ENCODE measurements at regions not wholly inside any gene's neighbourhood (a gene's known extent, or its start where the extent isn't known, plus 50 kb on each side); places are given as distances from the start of the nearest gene placed in this dataset.

DNA sequence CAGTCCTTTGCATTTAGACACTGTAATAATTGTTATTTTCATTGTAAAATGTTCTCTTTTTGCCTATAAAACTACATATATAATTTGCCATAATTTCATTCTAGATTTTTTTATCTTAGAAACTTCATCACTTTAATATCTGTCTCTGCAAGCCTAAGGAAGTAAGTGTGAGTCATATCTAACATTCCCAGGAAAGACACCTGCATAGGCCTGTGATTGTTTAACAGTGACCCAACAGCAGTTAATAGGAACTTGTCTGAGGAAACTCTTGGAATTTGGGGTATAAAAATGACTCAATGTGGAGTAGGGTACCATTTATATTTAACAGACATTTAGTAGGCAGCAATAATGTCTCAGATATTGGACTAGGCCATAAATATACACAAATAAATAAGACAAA lies 229.2 kb upstream of the FAM174A start:
- POLR2A ChIA-PET: no interaction called here
- TF ChIP-seq, protein P1, sequence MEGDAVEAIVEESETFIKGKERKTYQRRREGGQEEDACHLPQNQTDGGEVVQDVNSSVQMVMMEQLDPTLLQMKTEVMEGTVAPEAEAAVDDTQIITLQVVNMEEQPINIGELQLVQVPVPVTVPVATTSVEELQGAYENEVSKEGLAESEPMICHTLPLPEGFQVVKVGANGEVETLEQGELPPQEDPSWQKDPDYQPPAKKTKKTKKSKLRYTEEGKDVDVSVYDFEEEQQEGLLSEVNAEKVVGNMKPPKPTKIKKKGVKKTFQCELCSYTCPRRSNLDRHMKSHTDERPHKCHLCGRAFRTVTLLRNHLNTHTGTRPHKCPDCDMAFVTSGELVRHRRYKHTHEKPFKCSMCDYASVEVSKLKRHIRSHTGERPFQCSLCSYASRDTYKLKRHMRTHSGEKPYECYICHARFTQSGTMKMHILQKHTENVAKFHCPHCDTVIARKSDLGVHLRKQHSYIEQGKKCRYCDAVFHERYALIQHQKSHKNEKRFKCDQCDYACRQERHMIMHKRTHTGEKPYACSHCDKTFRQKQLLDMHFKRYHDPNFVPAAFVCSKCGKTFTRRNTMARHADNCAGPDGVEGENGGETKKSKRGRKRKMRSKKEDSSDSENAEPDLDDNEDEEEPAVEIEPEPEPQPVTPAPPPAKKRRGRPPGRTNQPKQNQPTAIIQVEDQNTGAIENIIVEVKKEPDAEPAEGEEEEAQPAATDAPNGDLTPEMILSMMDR (conservative IDR thresholded peaks at IDR 0.05; ENCODE audit: low read length): no peak
- TF ChIP-seq EZH2phosphoT487 (IDR thresholded peaks at IDR 0.05; ENCODE audit: borderline replicate concordance, low read depth, low read length): no peak
- Histone ChIP-seq H3K9me3 (ENCODE audit: low read length) (no peaks in the 10 kb centered on the region), H3K36me3 (ENCODE audit: insufficient read depth, low read length) (no peaks in the 10 kb centered on the region), H4K20me1 (ENCODE audit: insufficient read depth, low read length) (no peaks in the 10 kb centered on the region), H3K4me3 (ENCODE audit: low read depth, low read length, poor library complexity, severe bottlenecking) (no peak overlapping the region), H3K4me1 (ENCODE audit: insufficient read depth, low read length, poor library complexity, severe bottlenecking) (no peaks in the 10 kb centered on the region), H3K4me2 (ENCODE audit: low read length) (no peak overlapping the region), H2AFZ (ENCODE audit: low read length) (no peak overlapping the region), H3K9me2 (ENCODE audit: insufficient read depth, low read length) (no peaks in the 10 kb centered on the region), H3K27ac (ENCODE audit: low read depth, low read length, poor library complexity, severe bottlenecking) (no peak overlapping the region), H3K79me2 (ENCODE audit: insufficient read depth, low read depth, low read length) (no peaks in the 10 kb centered on the region)
- CTCF ChIA-PET (ENCODE audit: unreplicated experiment): no interaction called here
- DNase-seq (ENCODE audit: low spot score): no peak
- intact Hi-C loops (cut with micrococcal nuclease; ENCODE audit: unreplicated experiment): no loop called here
- no TSS peak for BruUV-seq (replicated peaks)

GRCh38 chr5:100303216-100303615 lies 232.0 kb upstream of the FAM174A start:
- ChIA-PET POLR2A (interaction anchor here (0.7 kb wide), 1 partner anchor 1339 kb away, joined by 3 read pairs; no protein-coding TSS in a partner anchor), CTCF (ENCODE audit: unreplicated experiment) (no interaction called here)
- Histone ChIP-seq H3K4me3 (ENCODE audit: low read depth, low read length, poor library complexity, severe bottlenecking) (no peak overlapping the region), H3K27ac (ENCODE audit: low read depth, low read length, poor library complexity, severe bottlenecking) (no peak overlapping the region), H3K9me2 (ENCODE audit: insufficient read depth, low read length) (no peaks in the 10 kb centered on the region), H3K4me2 (ENCODE audit: low read length) (no peak overlapping the region), H4K20me1 (ENCODE audit: insufficient read depth, low read length) (no peaks in the 10 kb centered on the region), H3K9me3 (ENCODE audit: low read length) (no peaks in the 10 kb centered on the region), H3K36me3 (ENCODE audit: insufficient read depth, low read length) (no peaks in the 10 kb centered on the region), H3K79me2 (ENCODE audit: insufficient read depth, low read depth, low read length) (no peaks in the 10 kb centered on the region), H2AFZ (ENCODE audit: low read length) (no peak overlapping the region), H3K4me1 (ENCODE audit: insufficient read depth, low read length, poor library complexity, severe bottlenecking) (no peaks in the 10 kb centered on the region)
- DNase-seq (ENCODE audit: low spot score): no peak
- BruUV-seq (replicated peaks): no TSS peak
- no peak for TF ChIP-seq EZH2phosphoT487 (IDR thresholded peaks at IDR 0.05; ENCODE audit: borderline replicate concordance, low read depth, low read length)
- TF ChIP-seq, protein P1 (conservative IDR thresholded peaks at IDR 0.05; ENCODE audit: low read length): no peak
- intact Hi-C loops (cut with micrococcal nuclease; ENCODE audit: unreplicated experiment): no loop called here

- POLR2A ChIA-PET: no interaction called here
- Histone ChIP-seq H3K4me1 (ENCODE audit: insufficient read depth, low read length, poor library complexity, severe bottlenecking) (no peaks in the 10 kb centered on the region), H3K4me2 (ENCODE audit: low read length) (no peak overlapping the region), H3K9me2 (ENCODE audit: insufficient read depth, low read length) (no peaks in the 10 kb centered on the region), H3K9me3 (ENCODE audit: low read length) (no peaks in the 10 kb centered on the region), H3K4me3 (ENCODE audit: low read depth, low read length, poor library complexity, severe bottlenecking) (no peak overlapping the region), H2AFZ (ENCODE audit: low read length) (no peak overlapping the region), H3K79me2 (ENCODE audit: insufficient read depth, low read depth, low read length) (no peaks in the 10 kb centered on the region), H3K27ac (ENCODE audit: low read depth, low read length, poor library complexity, severe bottlenecking) (no peak overlapping the region), H3K36me3 (ENCODE audit: insufficient read depth, low read length) (no peaks in the 10 kb centered on the region), H4K20me1 (ENCODE audit: insufficient read depth, low read length) (no peaks in the 10 kb centered on the region)
- no peak for TF ChIP-seq EZH2phosphoT487 (IDR thresholded peaks at IDR 0.05; ENCODE audit: borderline replicate concordance, low read depth, low read length)
- TF ChIP-seq, protein P1 (conservative IDR thresholded peaks at IDR 0.05; ENCODE audit: low read length): no peak
- CTCF ChIA-PET (ENCODE audit: unreplicated experiment): no interaction called here
- intact Hi-C loops (cut with micrococcal nuclease; ENCODE audit: unreplicated experiment): no loop called here
- BruUV-seq (replicated peaks): no TSS peak
- DNase-seq (ENCODE audit: low spot score): no peak
These were observed 235.9 kb upstream of the FAM174A start for GRCh38 chr5:100299261-100299660.
